Gastroesophageal sphincter (tissue), 3 donors: ENCODE measurements at regions not wholly inside any gene's neighbourhood (a gene's known extent, or its start where the extent isn't known, plus 50 kb on each side); places are given as distances from the start of the nearest gene placed in this dataset.

Source experiments
- CTCF ChIP-seq, 4 experiments: fragments of 200-600 bp in 2 of 4; fragments of 450-650 bp in 2 of 4; sonication (generic) in 1 of 4; IDR thresholded peaks; one replicate each; pipeline ENCODE4 v1.5.1; 2017 to 2019; ENCODE audit warnings: antibody characterized with exemption in 4 of 4, mild to moderate bottlenecking in 2 of 4, moderate library complexity in 2 of 4
- POLR2A ChIP-seq, 2 donors: fragments of 450-650 bp; IDR thresholded peaks; one replicate each; pipeline ENCODE4 v1.6.1; 2017; ENCODE audit warnings: antibody characterized with exemption in 2 of 2, mild to moderate bottlenecking in 2 of 2, moderate library complexity in 1 of 2

GRCh38 chr12:97184127-97184773 is 277.2 kb downstream of the NEDD1 start:
- TF ChIP-seq POLR2A (IDR thresholded peaks at IDR 0.05) (no peak), CTCF (IDR thresholded peaks at IDR 0.05) (no peak)
